Natural killer cell (primary cell): ENCODE measurements at regions not wholly inside any gene's neighbourhood (a gene's known extent, or its start where the extent isn't known, plus 50 kb on each side); places are given as distances from the start of the nearest gene placed in this dataset.

Experiments used
- ATAC-seq, 3 donors: fragments of 150-1000 bp in 2 of 3; fragments of 200-7000 bp in 1 of 3; cut with Tn5 transposase; 1 replicate in 1 of 3; 2 replicates in 2 of 3; pipeline ENCODE4 v1.10.0; 2021; ENCODE audit warnings: mild to moderate bottlenecking in 2 of 3, moderate library complexity in 2 of 3
- DNase-seq, 2 donors: peaks; one replicate each; pipeline versions ENCODE4 v3.0.0 to v3.0.0-alpha.2; 2013 to 2021; ENCODE audit warnings: mixed read lengths in 1 of 2
- H3K27ac ChIP-seq: one replicate; pipeline ENCODE4 v1.5.1; 2013; ENCODE audit warnings: mild to moderate bottlenecking, low read length
- H3K27me3 ChIP-seq: one replicate; pipeline ENCODE4 v1.6.1; 2013; ENCODE audit warnings: low read length; ENCODE audit not compliant: control insufficient read depth, insufficient read depth
- H3K36me3 ChIP-seq: one replicate; pipeline ENCODE4 v1.6.1; 2013; ENCODE audit warnings: low read length; ENCODE audit not compliant: control insufficient read depth, insufficient read depth
- H3K4me1 ChIP-seq: one replicate; pipeline ENCODE4 v1.6.1; 2013; ENCODE audit warnings: low read length; ENCODE audit not compliant: control insufficient read depth, insufficient read depth
- H3K4me3 ChIP-seq: one replicate; pipeline ENCODE4 v1.5.1; 2013; ENCODE audit warnings: low read length
- H3K9me3 ChIP-seq: one replicate; pipeline ENCODE4 v1.6.1; 2013; ENCODE audit warnings: low read length; ENCODE audit not compliant: control insufficient read depth, insufficient read depth
- H3K27ac Mint-ChIP-seq, 2 donors: one replicate each; pipeline ENCODE4 v1.8.0; 2022; ENCODE audit warnings: mild to moderate bottlenecking in 2 of 2, mixed read lengths in 2 of 2, moderate library complexity in 1 of 2
- H3K27me3 Mint-ChIP-seq, 2 donors: one replicate each; pipeline ENCODE4 v1.8.0; 2022; ENCODE audit warnings: low read depth in 2 of 2, mixed read lengths in 2 of 2
- H3K36me3 Mint-ChIP-seq: one replicate; pipeline ENCODE4 v1.8.0; 2022; ENCODE audit warnings: mixed read lengths
- H3K4me1 Mint-ChIP-seq, 2 donors: one replicate each; pipeline ENCODE4 v1.8.0; 2022; ENCODE audit warnings: mixed read lengths in 2 of 2
- H3K4me3 Mint-ChIP-seq: one replicate; pipeline ENCODE4 v1.8.0; 2022; ENCODE audit warnings: mild to moderate bottlenecking, moderate library complexity, mixed read lengths
- H3K9me3 Mint-ChIP-seq, 2 donors: one replicate each; pipeline ENCODE4 v1.8.0; 2022; ENCODE audit warnings: mixed read lengths in 2 of 2
- CTCF ChIP-seq: fragments of 200-600 bp; IDR thresholded peaks from one replicate; pipeline ENCODE4 v1.8.0; 2022; ENCODE audit warnings: antibody characterized with exemption
- WGBS: methylation state at CpG from one replicate; pipeline ENCODE4 v1.1.7; 2013; ENCODE audit warnings: missing lambda C conversion rate; ENCODE audit not compliant: insufficient coverage; 5-methylcytosine and 5-hydroxymethylcytosine counted together
- intact Hi-C: fragments of 100-400 bp; cut with micrococcal nuclease; formaldehyde crosslinking; loops from one replicate; pipeline ENCODE4 v1.14.2; 2022

GRCh38 chr20:53843645-53844044 is 226.7 kb downstream of the BCAS1 start:
- Histone ChIP-seq H3K27me3 (no peaks in the 10 kb centered on the region), H3K4me1 (peaks cover 75% of the 10 kb centered on the region), H3K9me3 (no peaks in the 10 kb centered on the region), H3K36me3 (no peaks in the 10 kb centered on the region), H3K27ac (peak overlapping the region; percentile 22), H3K4me3 (no peak overlapping the region)
- Mint-ChIP-seq H3K4me1 (peaks cover 70 to 84% of the 10 kb centered on the region in 2 donors), H3K9me3 (no peaks in the 10 kb centered on the region), H3K36me3 (no peaks in the 10 kb centered on the region), H3K4me3 (no peak overlapping the region), H3K27me3 (no peaks in the 10 kb centered on the region), H3K27ac (peak overlapping the region; percentile 84 to 93)
- intact Hi-C loops = loop anchor here (2.0 to 5.0 kb wide), 3 partner anchors 29 to 261 kb away; no protein-coding TSS in a partner anchor
- TF ChIP-seq CTCF = no peak
- DNase-seq (no peak), ATAC-seq (no peak)
- 95% methylated on average over 2 of the region's 2 CpGs for WGBS

GRCh38 chr20:53842301-53843099 is 227.9 kb downstream of the BCAS1 start:
- intact Hi-C loops = loop anchor here (2.0 to 5.0 kb wide), 3 partner anchors 30 to 260 kb away; no protein-coding TSS in a partner anchor
- H3K27ac ChIP-seq = peak overlapping the region; percentile 91
- no peaks in the 10 kb centered on the region for H3K9me3 ChIP-seq
- peaks cover 77% of the 10 kb centered on the region for H3K4me1 ChIP-seq
- 60% methylated on average over 1 of the region's 1 CpG for WGBS
- H3K4me3 Mint-ChIP-seq = peak overlapping the region; percentile 87
- DNase-seq (peak in 1 of 2 donors; percentile 75), ATAC-seq (peak; percentile 58 to 70 (median 67))
- no peaks in the 10 kb centered on the region for H3K27me3 ChIP-seq
- TF ChIP-seq CTCF = no peak
- peak overlapping the region; percentile 84 to 93 for H3K27ac Mint-ChIP-seq
- H3K4me1 Mint-ChIP-seq = peaks cover 66 to 82% of the 10 kb centered on the region in 2 donors
- H3K27me3 Mint-ChIP-seq = no peaks in the 10 kb centered on the region
- H3K36me3 Mint-ChIP-seq = no peaks in the 10 kb centered on the region
- H3K9me3 Mint-ChIP-seq = peaks cover 3 to 4% of the 10 kb centered on the region in 2 donors
- H3K36me3 ChIP-seq = no peaks in the 10 kb centered on the region
- no peak overlapping the region for H3K4me3 ChIP-seq

- ATAC-seq (no peak), DNase-seq (no peak)
- intact Hi-C loops = loop anchor here (2.0 to 5.0 kb wide), 3 partner anchors 31 to 259 kb away; no protein-coding TSS in a partner anchor
- peaks cover 3 to 4% of the 10 kb centered on the region in 2 donors for H3K9me3 Mint-ChIP-seq
- Histone ChIP-seq H3K4me1 (peaks cover 77% of the 10 kb centered on the region), H3K27ac (peak overlapping the region; percentile 91), H3K4me3 (no peak overlapping the region), H3K27me3 (no peaks in the 10 kb centered on the region), H3K36me3 (no peaks in the 10 kb centered on the region), H3K9me3 (no peaks in the 10 kb centered on the region)
- no CpG with 5 or more reads among the region's 3 CpGs for WGBS
- peak overlapping the region; percentile 84 to 93 for H3K27ac Mint-ChIP-seq
- H3K4me1 Mint-ChIP-seq = peaks cover 65 to 81% of the 10 kb centered on the region in 2 donors
- H3K36me3 Mint-ChIP-seq = no peaks in the 10 kb centered on the region
- no peak for TF ChIP-seq CTCF
- no peaks in the 10 kb centered on the region for H3K27me3 Mint-ChIP-seq
- H3K4me3 Mint-ChIP-seq = peak overlapping the region; percentile 87
Observed at GRCh38 chr20:53841741-53842140, 228.7 kb downstream of the BCAS1 start.
